Astrocyte (in vitro differentiated cells and primary cell): ENCODE measurements at regions not wholly inside any gene's neighbourhood (a gene's known extent, or its start where the extent isn't known, plus 50 kb on each side); places are given as distances from the start of the nearest gene placed in this dataset.

ENCODE experiments used
- DNase-seq: peaks from one replicate; pipeline ENCODE4 v3.0.0-alpha.2; 2010; ENCODE audit warnings: low read depth
- FAIRE-seq: peaks from 2 replicates; lab custom pipeline; 2011; peaks lifted over from hg19 to GRCh38; lab: Jason Lieb, UNC
- H2AFZ ChIP-seq: 2 replicates; pipeline ENCODE4 v1.6.0; 2012; ENCODE audit warnings: low read depth, low read length, inconsistent platforms
- H3K27ac ChIP-seq: 2 replicates; pipeline ENCODE4 v1.5.1; 2011; ENCODE audit warnings: low read depth, low read length, inconsistent platforms
- H3K27me3 ChIP-seq: 2 replicates; pipeline ENCODE4 v1.6.0; 2011; ENCODE audit warnings: low read length, inconsistent platforms; ENCODE audit not compliant: insufficient read depth
- H3K36me3 ChIP-seq: 2 replicates; pipeline ENCODE4 v1.5.1; 2011; ENCODE audit warnings: low read length, inconsistent platforms; ENCODE audit not compliant: insufficient read depth
- H3K4me1 ChIP-seq: 2 replicates; pipeline ENCODE4 v1.5.1; 2011; ENCODE audit warnings: low read length, inconsistent platforms; ENCODE audit not compliant: insufficient read depth
- H3K4me2 ChIP-seq: 2 replicates; pipeline ENCODE4 v1.6.0; 2012; ENCODE audit warnings: low read length, inconsistent platforms
- H3K4me3 ChIP-seq: 2 replicates; pipeline ENCODE4 v1.5.1; 2011; ENCODE audit warnings: low read depth, mild to moderate bottlenecking, low read length, inconsistent platforms; ENCODE audit not compliant: insufficient read depth
- H3K79me2 ChIP-seq: 2 replicates; pipeline ENCODE4 v1.6.0; 2012; ENCODE audit warnings: mild to moderate bottlenecking, low read length, inconsistent platforms; ENCODE audit not compliant: insufficient read depth
- H3K9ac ChIP-seq: 2 replicates; pipeline ENCODE4 v1.6.0; 2012; ENCODE audit warnings: mild to moderate bottlenecking, low read length, inconsistent platforms
- H3K9me3 ChIP-seq: 2 replicates; pipeline ENCODE4 v1.5.1; 2012; ENCODE audit warnings: low read depth, mild to moderate bottlenecking, low read length, inconsistent platforms; ENCODE audit not compliant: insufficient read depth
- H4K20me1 ChIP-seq: 2 replicates; pipeline ENCODE4 v1.6.0; 2012; ENCODE audit warnings: low read length, inconsistent platforms; ENCODE audit not compliant: insufficient read depth
- H3K27ac Mint-ChIP-seq: one replicate; pipeline ENCODE4 v1.8.0; 2021; ENCODE audit warnings: mild to moderate bottlenecking, mixed read lengths; ENCODE audit not compliant: unreplicated experiment
- H3K27me3 Mint-ChIP-seq: one replicate; pipeline ENCODE4 v1.8.0; 2021; ENCODE audit warnings: low read depth, mixed read lengths; ENCODE audit not compliant: unreplicated experiment
- H3K36me3 Mint-ChIP-seq: one replicate; pipeline ENCODE4 v1.8.0; 2021; ENCODE audit warnings: low read depth, mixed read lengths; ENCODE audit not compliant: unreplicated experiment
- H3K4me1 Mint-ChIP-seq: one replicate; pipeline ENCODE4 v1.8.0; 2021; ENCODE audit warnings: low read depth, mixed read lengths; ENCODE audit not compliant: unreplicated experiment
- H3K4me3 Mint-ChIP-seq: one replicate; pipeline ENCODE4 v1.8.0; 2021; ENCODE audit warnings: mild to moderate bottlenecking, moderate library complexity, mixed read lengths; ENCODE audit not compliant: unreplicated experiment
- H3K9me3 Mint-ChIP-seq: one replicate; pipeline ENCODE4 v1.8.0; 2021; ENCODE audit warnings: mild to moderate bottlenecking, mixed read lengths; ENCODE audit not compliant: unreplicated experiment
- EZH2 ChIP-seq: IDR thresholded peaks from 2 replicates; pipeline ENCODE4 v1.6.1; 2012; ENCODE audit warnings: mild to moderate bottlenecking, low read length, inconsistent platforms; ENCODE audit not compliant: insufficient read depth
- TF ChIP-seq, protein P1 (sequence below): IDR thresholded peaks from 2 replicates; pipeline ENCODE4 v1.5.1; 2011; ENCODE audit warnings: low read depth, mild to moderate bottlenecking, inconsistent platforms, low read length, moderate library complexity; ENCODE audit not compliant: insufficient read depth

DNA sequence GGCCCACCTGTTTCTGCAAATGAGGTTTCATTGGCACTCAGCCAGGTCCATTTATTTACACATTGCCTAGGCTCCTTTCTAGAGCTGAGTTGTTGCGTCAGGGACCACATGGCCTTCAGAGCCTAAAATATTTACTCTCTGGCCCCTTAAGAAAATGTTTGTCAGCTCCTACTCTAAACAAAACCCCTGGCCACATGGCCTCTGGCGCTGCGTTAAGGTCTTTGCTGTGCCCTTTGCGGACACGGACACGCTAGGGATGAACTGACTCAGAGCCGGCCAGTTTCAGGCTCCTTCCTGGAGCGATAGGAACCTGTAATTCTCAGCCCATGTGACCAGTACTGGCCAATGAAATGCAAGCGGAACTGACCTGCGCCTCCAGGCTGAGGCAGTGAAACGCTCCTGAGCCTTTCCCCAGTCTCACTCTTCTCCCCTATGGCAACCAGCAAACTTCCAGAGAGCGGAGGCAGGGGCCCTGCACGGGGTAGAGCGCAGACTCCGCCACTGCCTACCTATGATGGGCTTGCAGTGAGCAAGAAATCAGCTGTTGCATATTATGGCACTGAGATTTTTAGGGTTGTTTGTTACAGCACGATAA lies 160.3 kb downstream of the ETS2 start:
- Mint-ChIP-seq H3K27ac (peak overlapping the region; percentile 95), H3K4me3 (no peak overlapping the region), H3K9me3 (peaks cover 12% of the 10 kb centered on the region), H3K36me3 (peaks cover 2% of the 10 kb centered on the region), H3K27me3 (no peaks in the 10 kb centered on the region), H3K4me1 (peaks cover 12% of the 10 kb centered on the region)
- Histone ChIP-seq H2AFZ (no peak overlapping the region), H3K79me2 (no peaks in the 10 kb centered on the region), H3K9me3 (peaks cover 4% of the 10 kb centered on the region), H3K36me3 (no peaks in the 10 kb centered on the region), H4K20me1 (no peaks in the 10 kb centered on the region), H3K4me2 (no peak overlapping the region), H3K27ac (no peak overlapping the region), H3K9ac (no peak overlapping the region), H3K4me1 (no peaks in the 10 kb centered on the region), H3K4me3 (no peak overlapping the region), H3K27me3 (no peaks in the 10 kb centered on the region)
- DNase-seq (no peak), FAIRE-seq (no peak)
- TF ChIP-seq EZH2, result no peak
- TF ChIP-seq, protein P1, sequence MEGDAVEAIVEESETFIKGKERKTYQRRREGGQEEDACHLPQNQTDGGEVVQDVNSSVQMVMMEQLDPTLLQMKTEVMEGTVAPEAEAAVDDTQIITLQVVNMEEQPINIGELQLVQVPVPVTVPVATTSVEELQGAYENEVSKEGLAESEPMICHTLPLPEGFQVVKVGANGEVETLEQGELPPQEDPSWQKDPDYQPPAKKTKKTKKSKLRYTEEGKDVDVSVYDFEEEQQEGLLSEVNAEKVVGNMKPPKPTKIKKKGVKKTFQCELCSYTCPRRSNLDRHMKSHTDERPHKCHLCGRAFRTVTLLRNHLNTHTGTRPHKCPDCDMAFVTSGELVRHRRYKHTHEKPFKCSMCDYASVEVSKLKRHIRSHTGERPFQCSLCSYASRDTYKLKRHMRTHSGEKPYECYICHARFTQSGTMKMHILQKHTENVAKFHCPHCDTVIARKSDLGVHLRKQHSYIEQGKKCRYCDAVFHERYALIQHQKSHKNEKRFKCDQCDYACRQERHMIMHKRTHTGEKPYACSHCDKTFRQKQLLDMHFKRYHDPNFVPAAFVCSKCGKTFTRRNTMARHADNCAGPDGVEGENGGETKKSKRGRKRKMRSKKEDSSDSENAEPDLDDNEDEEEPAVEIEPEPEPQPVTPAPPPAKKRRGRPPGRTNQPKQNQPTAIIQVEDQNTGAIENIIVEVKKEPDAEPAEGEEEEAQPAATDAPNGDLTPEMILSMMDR, result no peak

DNA sequence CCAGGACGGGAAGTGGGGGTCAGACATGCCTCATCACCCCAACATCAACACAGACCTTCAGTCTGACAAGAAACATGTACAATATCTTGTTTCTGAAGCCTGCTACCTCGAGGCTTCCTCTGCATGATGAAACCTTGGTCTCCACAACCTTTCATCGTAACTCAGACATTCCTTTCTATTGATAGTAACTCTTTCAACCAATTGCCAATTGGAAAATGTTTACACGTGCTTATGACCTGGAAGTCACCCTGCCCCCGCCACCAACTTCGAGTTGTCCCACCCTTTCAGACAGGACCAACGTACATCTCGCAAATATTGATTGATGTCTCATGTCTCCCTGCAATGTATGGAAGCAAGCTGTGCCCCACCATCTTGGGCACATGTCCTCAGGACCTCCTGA lies 159.5 kb downstream of the ETS2 start:
- no peak overlapping the region for H3K4me3 ChIP-seq
- no peaks in the 10 kb centered on the region for H3K36me3 ChIP-seq
- DNase-seq (no peak), FAIRE-seq (no peak)
- no peaks in the 10 kb centered on the region for H3K27me3 Mint-ChIP-seq
- no peak for TF ChIP-seq EZH2
- TF ChIP-seq, protein P1, result no peak
- peaks cover 13% of the 10 kb centered on the region for H3K4me1 Mint-ChIP-seq
- H3K27ac ChIP-seq, result no peak overlapping the region
- H3K27me3 ChIP-seq, result no peaks in the 10 kb centered on the region
- no peaks in the 10 kb centered on the region for H3K79me2 ChIP-seq
- H3K4me3 Mint-ChIP-seq, result no peak overlapping the region
- no peaks in the 10 kb centered on the region for H3K4me1 ChIP-seq
- H4K20me1 ChIP-seq, result no peaks in the 10 kb centered on the region
- H3K9me3 Mint-ChIP-seq, result peaks cover 12% of the 10 kb centered on the region
- H3K9me3 ChIP-seq, result peaks cover 4% of the 10 kb centered on the region
- H3K36me3 Mint-ChIP-seq, result peaks cover 2% of the 10 kb centered on the region
- H3K4me2 ChIP-seq, result no peak overlapping the region
- no peak overlapping the region for H2AFZ ChIP-seq
- H3K9ac ChIP-seq, result no peak overlapping the region
- peak overlapping the region; percentile 95 for H3K27ac Mint-ChIP-seq

DNA sequence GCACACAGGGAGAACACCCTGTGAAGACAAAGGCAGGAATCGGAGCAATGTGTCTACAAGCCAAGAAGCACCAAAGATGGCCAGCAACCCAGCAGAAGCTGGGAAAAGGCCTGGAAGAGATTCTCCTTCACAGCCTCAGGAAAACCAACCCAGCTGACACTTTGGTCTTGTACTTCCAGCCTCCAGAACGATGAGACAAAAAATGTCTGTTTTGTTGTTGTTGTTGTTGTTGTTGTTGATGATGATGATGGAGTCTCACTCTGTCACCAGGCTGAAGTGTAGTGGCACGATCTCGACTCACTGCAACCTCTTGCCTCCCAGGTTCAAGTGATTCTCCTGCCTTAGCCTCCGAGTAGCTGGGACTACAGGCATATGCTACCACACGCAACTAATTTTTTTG lies 157.3 kb downstream of the ETS2 start:
- Mint-ChIP-seq H3K36me3 (peaks cover 2% of the 10 kb centered on the region), H3K4me1 (peaks cover 31% of the 10 kb centered on the region), H3K9me3 (peaks cover 15% of the 10 kb centered on the region), H3K4me3 (no peak overlapping the region), H3K27me3 (no peaks in the 10 kb centered on the region), H3K27ac (no peak overlapping the region)
- Histone ChIP-seq H3K4me3 (no peak overlapping the region), H3K36me3 (no peaks in the 10 kb centered on the region), H2AFZ (no peak overlapping the region), H3K27me3 (no peaks in the 10 kb centered on the region), H3K9me3 (peaks cover 4% of the 10 kb centered on the region), H3K4me1 (peaks cover 12% of the 10 kb centered on the region), H3K27ac (no peak overlapping the region), H3K9ac (no peak overlapping the region), H3K79me2 (no peaks in the 10 kb centered on the region), H3K4me2 (no peak overlapping the region), H4K20me1 (no peaks in the 10 kb centered on the region)
- TF ChIP-seq, protein P1, result no peak
- TF ChIP-seq EZH2, result no peak
- FAIRE-seq (no peak), DNase-seq (no peak)
